Stimulated activated CD8-positive, alpha-beta memory T cell treated with anti-CD3 and anti-CD28 coated beads, Interleukin-4, amount 100 ng/mL, for 24 hours (primary cell): ENCODE measurements at regions not wholly inside any gene's neighbourhood (a gene's known extent, or its start where the extent isn't known, plus 50 kb on each side); places are given as distances from the start of the nearest gene placed in this dataset.

Source experiments
- DNase-seq: peaks from one replicate; pipeline ENCODE4 v3.0.0-alpha.2; 2020; ENCODE audit warnings: low read depth

GRCh38 chr22:47690586-47690985 lies 928.1 kb downstream of the TBC1D22A start:
- DNase-seq: no peak

DNA sequence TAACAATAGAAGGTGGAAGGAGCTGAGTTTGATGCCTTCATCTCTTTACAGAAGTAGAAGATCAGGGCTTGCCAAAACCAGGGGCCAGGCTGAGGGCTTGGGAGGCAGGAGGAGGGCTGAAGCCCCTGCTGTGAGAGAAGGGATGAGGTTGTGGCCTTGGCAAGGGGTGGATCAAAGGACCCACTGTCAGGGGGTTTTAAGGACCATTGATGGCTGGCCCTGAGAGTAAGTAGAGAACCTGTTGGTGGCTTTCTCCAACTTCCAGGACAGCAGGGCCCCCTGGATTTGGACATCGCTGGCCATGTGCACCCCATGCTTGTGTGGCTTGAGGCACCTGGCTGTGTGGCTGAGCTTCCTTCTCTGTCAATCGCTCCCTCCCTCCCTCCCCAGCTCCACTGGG lies 927.7 kb downstream of the TBC1D22A start:
- DNase-seq: no peak

GRCh38 chr22:47687776-47688175 lies 925.3 kb downstream of the TBC1D22A start:
- DNase-seq: no peak

DNA sequence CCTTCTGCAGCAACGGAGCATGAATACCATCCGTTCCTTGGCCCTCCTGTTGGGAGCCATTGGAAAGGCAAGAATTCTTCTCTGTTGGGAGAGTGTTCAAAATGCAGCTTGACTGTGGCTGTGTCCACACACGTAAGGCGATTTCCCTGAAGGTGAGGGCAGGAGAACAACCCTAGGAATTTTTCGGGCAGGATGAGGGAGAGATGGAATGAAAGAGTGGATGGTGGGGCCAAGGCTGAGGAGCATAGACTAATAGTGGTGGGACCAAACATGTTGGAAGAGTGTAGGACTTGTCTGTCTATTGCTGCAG lies 924.9 kb downstream of the TBC1D22A start:
- DNase-seq: no peak

GRCh38 chr22:47686594-47687345 lies 924.3 kb downstream of the TBC1D22A start:
- DNase-seq: no peak

DNA sequence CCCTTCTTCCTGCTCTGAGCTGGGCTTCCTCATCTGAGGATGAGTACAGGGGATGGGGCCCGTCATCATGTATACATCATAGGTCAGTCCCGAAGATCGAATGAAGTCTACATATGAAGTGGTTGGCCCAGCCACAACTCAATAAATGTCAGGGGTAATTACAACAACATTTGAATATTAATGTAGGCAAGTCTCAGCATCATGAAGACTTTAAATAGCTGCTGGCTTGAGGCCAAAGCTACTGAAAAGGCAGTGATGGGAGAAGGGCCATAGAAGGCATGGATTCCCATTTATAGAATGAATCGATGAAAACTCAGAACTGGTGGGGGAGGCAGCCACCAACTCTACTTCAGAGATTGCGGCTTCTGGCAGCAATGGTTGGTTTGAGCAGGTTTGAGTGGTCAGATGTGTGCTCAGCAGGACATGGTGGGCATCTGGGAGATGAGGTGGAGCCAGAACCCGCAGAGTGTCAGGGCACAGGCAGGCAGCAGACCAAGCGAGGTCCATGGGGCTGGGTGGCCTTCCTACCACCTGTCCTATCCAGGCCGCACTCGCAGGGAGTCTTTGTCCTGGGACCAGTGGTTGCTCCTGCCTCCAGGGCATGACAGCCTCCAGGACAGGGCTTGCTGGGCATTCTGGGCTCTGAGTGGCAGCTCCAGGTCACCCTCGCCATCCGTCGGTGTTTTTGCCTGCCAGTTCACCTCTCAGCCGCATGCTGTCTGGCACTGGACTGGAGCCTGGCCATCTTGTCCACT lies 919.1 kb downstream of the TBC1D22A start:
- DNase-seq: no peak

- no peak for DNase-seq
These were observed 916.3 kb downstream of the TBC1D22A start for GRCh38 chr22:47678636-47679287.

GRCh38 chr22:47678048-47678447 lies 915.6 kb downstream of the TBC1D22A start:
- no peak for DNase-seq

GRCh38 chr22:47676685-47677084 lies 914.2 kb downstream of the TBC1D22A start:
- DNase-seq: no peak

DNA sequence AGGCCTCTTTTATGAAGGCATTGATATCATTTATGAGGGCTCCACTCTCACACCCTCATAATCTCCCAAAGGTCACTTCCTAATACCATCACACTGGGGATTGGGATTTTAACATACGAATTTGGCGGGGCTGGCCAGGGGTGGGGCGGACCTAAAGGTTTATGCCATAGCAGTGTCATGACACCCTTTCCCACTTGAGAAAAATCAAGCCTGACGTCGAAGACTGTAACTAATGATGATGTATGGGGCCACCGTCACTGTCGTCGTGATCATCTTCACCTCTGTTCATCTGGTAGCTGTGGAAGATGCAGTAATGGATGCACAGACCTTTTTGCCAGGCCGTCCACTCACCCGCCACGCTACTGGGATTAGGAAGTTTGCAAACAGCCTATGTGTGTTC lies 912.1 kb downstream of the TBC1D22A start:
- DNase-seq: no peak

GRCh38 chr22:47673557-47673956 lies 911.1 kb downstream of the TBC1D22A start:
- no peak for DNase-seq

DNA sequence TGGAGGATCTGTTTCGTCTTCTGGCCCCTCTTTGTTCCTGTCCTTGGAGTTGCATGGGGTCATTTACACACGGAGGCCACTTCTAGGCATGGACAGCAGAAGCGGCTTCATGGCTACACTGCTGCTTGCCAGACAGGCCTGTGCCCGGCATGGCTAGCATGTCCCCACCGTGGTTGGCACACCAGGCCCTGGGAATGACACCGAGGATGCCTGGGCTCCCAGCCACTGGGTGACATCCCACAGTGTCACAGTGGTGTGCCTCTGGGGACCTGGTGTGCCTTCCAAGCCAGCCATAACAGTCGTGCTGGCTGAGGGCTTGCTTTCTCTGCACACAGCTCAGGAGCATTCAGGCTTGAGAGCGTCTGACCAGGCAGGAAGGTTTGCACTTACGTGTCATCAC lies 910.1 kb downstream of the TBC1D22A start:
- no peak for DNase-seq

- DNase-seq: no peak
These were observed 902.7 kb downstream of the TBC1D22A start for GRCh38 chr22:47665151-47665550.

DNA sequence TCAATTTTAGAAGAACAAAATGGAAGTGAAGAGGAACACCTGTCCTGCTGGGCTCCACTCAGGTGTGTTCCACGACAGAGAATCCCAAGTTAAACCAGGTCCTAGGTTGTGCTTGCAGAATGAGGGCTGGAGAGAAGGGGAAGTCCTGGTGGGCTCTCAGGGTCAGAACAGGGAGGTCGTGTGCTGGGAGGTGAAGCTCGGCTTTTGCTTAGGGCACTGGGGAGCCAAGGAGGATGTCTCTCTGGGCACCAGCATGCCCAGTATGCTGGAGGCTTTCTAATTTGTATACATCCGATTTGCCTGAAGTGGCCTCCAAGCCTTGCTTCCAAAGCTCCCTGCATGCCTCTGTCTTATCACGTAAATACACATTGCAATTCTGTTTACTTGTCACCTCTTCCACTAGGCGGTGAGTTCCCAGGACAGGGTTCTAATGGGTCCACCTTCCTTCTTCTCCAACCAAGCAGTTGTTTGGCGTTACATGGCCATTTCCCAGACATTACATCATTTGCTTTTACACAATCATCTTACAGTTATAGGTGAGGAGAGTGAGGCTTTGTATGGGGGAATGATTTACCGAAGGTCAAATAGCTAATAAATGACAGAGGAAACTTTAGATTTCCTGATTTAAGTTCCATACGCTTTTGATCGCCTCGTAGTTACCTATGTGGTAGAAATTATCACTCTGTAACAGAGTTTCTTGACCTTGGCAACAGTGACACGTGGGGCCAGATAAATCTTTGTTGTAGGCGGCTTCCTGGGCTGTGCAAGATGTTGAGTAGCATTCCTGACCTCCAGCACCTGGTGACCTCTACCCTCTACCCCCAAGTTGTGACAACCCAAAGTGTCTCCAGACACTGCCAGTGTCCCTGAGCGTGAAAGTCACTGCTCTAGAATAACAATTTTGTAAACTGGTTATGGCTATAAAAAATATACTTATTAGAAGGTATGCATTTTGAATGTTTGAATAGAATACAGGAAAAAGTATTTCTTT lies 901.5 kb downstream of the TBC1D22A start:
- no peak for DNase-seq

DNA sequence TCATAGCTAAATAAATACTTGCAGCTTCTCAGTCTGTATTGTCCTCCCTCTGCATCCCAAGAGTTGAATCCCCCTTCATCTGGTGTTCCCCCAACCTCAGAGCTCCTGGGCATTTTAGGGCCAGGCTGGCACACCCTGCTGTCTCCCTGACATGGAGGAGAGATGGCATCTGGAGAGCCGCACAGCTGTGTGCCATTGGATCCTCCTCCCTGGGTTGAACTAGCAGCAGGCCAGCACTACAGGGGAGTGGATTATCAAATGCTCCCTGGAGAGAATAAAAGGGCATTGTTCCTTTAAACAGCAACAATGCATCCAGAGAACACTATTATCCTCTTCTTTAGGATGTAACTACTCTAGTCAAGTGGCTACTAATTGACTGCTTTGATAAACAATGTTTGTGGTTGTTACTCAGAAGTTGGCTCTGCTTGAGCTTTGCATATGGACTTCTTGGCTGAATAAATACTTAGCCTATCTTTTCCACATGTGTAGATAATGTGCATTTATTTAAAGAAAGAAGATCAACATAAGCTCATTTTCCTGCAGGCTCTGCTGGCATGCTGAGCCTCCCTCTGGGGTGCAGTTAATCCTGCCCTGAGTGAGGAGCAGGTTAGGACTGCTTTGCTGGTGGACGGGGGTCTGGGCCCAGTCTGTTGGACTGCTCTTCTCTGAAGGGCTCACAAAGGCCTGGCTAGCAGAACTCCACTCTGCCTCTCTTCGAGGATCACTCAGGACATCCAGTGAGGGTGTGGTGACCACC lies 897.2 kb downstream of the TBC1D22A start:
- no peak for DNase-seq

- DNase-seq: no peak
These were observed 895.7 kb downstream of the TBC1D22A start for GRCh38 chr22:47658182-47658581.

DNA sequence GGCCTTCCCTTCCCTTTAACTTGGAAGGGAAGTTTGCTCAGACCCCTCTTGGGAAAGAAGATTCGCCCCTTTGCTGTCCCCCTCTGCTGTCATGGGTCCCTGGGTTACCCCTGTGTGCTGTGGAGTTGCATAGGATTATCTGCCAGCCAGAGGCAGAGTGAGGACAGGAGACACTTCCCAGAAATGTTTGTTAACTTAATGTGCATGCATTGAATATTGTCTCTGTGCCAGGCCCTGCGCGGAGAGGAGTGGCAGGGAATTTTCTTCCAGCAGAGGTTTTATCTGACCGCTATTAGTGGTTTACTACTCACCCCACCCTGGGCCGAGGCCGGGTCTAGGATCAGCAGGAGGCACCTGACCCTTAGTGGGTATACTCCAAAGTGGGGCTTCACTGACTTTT lies 894.8 kb downstream of the TBC1D22A start:
- DNase-seq: no peak

- DNase-seq: no peak
These were observed 894.4 kb downstream of the TBC1D22A start for GRCh38 chr22:47656806-47657205.

- DNase-seq: no peak
These were observed 893.5 kb downstream of the TBC1D22A start for GRCh38 chr22:47655930-47656329.

DNA sequence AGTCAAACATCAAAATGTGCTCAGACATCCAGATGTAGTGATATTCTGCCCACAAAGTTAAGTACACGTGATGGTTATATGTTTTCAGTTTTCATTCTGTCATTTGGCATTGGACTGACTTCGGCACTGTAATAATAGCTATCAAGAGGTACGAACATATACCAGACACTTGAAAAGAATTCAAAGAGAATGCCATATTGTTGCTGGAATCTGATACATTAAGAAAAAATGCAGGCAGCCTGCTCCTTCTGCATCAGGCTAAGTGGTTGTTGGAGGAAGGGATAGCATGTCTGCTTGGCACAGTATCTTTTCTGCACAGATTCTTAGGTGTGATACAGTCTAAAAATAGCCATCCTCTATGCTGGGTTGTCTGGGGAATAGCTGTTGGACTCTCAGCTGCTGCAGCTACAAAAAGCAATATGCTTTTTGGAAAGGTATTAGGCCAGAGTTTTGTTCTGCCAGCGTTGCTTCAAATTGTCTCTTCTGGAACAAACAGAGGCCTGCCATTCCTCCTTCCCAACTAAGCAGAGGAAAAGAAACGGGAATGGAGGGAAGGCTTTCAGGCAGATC lies 892.6 kb downstream of the TBC1D22A start:
- no peak for DNase-seq

DNA sequence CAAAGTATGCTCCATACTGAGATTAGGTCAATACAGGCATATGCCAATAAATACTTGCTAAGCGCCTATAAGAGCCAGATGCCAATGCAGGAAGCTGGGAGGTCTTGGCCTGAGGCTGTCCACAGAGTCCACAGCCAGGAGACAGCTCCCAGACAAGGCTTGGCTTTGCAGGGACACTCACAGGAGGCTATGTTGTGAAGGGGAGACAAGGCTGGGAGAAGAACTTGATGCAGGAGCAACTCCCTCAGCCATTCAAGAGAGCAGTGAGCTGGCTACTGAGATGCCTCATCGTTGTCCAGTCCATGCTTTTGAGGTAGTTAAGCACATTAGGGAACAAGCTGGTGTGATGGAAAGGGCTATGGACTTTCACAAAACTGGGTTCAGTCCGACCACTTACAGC lies 891.5 kb downstream of the TBC1D22A start:
- no peak for DNase-seq
